PC-3 (cell line): ENCODE measurements at regions not wholly inside any gene's neighbourhood (a gene's known extent, or its start where the extent isn't known, plus 50 kb on each side); places are given as distances from the start of the nearest gene placed in this dataset.

Experiments
- CTCF ChIP-seq: fragments of 300-600 bp; sonication (generic); conservative IDR thresholded peaks from 2 replicates; pipeline ENCODE4 v1.5.1; 2017; ENCODE audit warnings: antibody characterized with exemption, low read depth, mild to moderate bottlenecking, low read length
- EZH2 ChIP-seq: fragments of 300-600 bp; sonication (generic); IDR thresholded peaks from one replicate; pipeline ENCODE4 v1.6.1; 2017; ENCODE audit warnings: antibody characterized with exemption, mild to moderate bottlenecking, low read length; ENCODE audit not compliant: unreplicated experiment
- EZH2phosphoT487 ChIP-seq: fragments of 300-600 bp; sonication (generic); IDR thresholded peaks from 2 replicates; pipeline ENCODE4 v1.6.1; 2018; ENCODE audit warnings: mild to moderate bottlenecking, antibody characterized with exemption, low read length, borderline replicate concordance

GRCh38 chr3:23657647-23658046, 148.1 kb upstream of the UBE2E1 start:
- TF ChIP-seq EZH2phosphoT487 (no peak), CTCF (no peak), EZH2 (no peak)
